ENCODE measurements at regions not wholly inside any gene's neighbourhood (a gene's known extent, or its start where the extent isn't known, plus 50 kb on each side); places are given as distances from the start of the nearest gene placed in this dataset.

- Histone ChIP-seq H2BK12ac (ENCODE audit: low read depth, low read length) (no peak overlapping the region), H3K9me3 (ENCODE audit: insufficient read depth in 2 of 2, low read depth in 1 of 2, low read length in 1 of 2) (no peaks in the 10 kb centered on the region), H3K18ac (ENCODE audit: extremely low read depth, low read length) (no peak overlapping the region), H3K4me3 (ENCODE audit: extremely low read depth in 1 of 4, insufficient read depth in 2 of 4, low read depth in 3 of 4, low read length in 4 of 4) (no peak overlapping the region), H2AFZ (ENCODE audit: low read length) (no peak overlapping the region), H3K23me2 (ENCODE audit: low read depth, low read length) (no peaks in the 10 kb centered on the region), H3K23ac (ENCODE audit: insufficient read length) (no peak overlapping the region), H4K91ac (replicated peaks; ENCODE audit: insufficient read length, low read length) (no peak overlapping the region), H3K4me2 (ENCODE audit: insufficient read depth in 1 of 2, low read depth in 2 of 2, low read length in 2 of 2) (no peak overlapping the region), H3K9ac (replicated peaks in 1 of 4; ENCODE audit: extremely low read depth in 1 of 4, low read depth in 3 of 4, low read length in 3 of 4) (no peak overlapping the region), H2BK120ac (replicated peaks; ENCODE audit: low read depth, low read length) (no peak overlapping the region), H2BK15ac (ENCODE audit: low read length) (no peak overlapping the region), H3K4me1 (replicated peaks in 1 of 4; ENCODE audit: control insufficient read depth in 3 of 4, insufficient read depth in 4 of 4, low read length in 3 of 4) (no peaks in the 10 kb centered on the region), H3K14ac (ENCODE audit: insufficient read length) (no peak overlapping the region), H3K56ac (replicated peaks; ENCODE audit: insufficient read length, low read depth, low read length) (no peak overlapping the region), H2BK20ac (ENCODE audit: low read length) (no peak overlapping the region), H3K4ac (replicated peaks; ENCODE audit: insufficient read length, low read depth, low read length) (no peak overlapping the region), H3K79me2 (ENCODE audit: control insufficient read depth in 1 of 2, insufficient read depth in 2 of 2, low read length in 2 of 2) (no peaks in the 10 kb centered on the region), H3K79me1 (ENCODE audit: low read depth, low read length) (no peaks in the 10 kb centered on the region), H3K27ac (ENCODE audit: low read depth, low read length) (no peak overlapping the region), H4K5ac (ENCODE audit: insufficient read length, low read depth, low read length) (no peak overlapping the region), H4K8ac (ENCODE audit: extremely low read depth, insufficient read depth, low read length) (no peak overlapping the region), H2BK5ac (ENCODE audit: low read depth, low read length) (no peak overlapping the region), H4K20me1 (replicated peaks in 1 of 2; ENCODE audit: control insufficient read depth in 1 of 2, insufficient read depth in 2 of 2, low read length in 2 of 2) (no peaks in the 10 kb centered on the region), H3K36me3 (ENCODE audit: control insufficient read depth in 2 of 4, insufficient read depth in 4 of 4, low read length in 3 of 4) (no peaks in the 10 kb centered on the region), H3K27me3 (replicated peaks in 1 of 4; ENCODE audit: control insufficient read depth in 3 of 4, extremely low read depth in 1 of 4, insufficient read depth in 3 of 4, low read length in 3 of 4) (no peaks in the 10 kb centered on the region), H2AK5ac (ENCODE audit: low read depth, low read length) (no peak overlapping the region)
- ChIA-PET CTCF (ENCODE audit: partially characterized antibody) (no interaction called here), POLR2A (ENCODE audit: partially characterized antibody) (no interaction called here)
- 85% methylated on average over 3 of the region's 3 CpGs; no CpG with 5 or more reads in 1 of the 2 experiments for WGBS, 2 experiments (ENCODE audit: extremely low coverage in 1 of 2, insufficient coverage in 1 of 2, insufficient read length in 1 of 2, insufficient replicate concordance in 2 of 2, low coverage in 1 of 2, low lambda C conversion rate in 2 of 2, missing lambda C conversion rate in 1 of 2)
- DNase-seq (ENCODE audit: low read depth in 1 of 2, low spot score in 2 of 2) (no peak), FAIRE-seq (no peak)
- no peak for TF ChIP-seq ATF2 (IDR thresholded peaks at IDR 0.05; ENCODE audit: low read length)
- no peak for TF ChIP-seq CBX8 (IDR thresholded peaks at IDR 0.05; ENCODE audit: borderline replicate concordance, low read depth, low read length)
- no peak for TF ChIP-seq BCL11A (IDR thresholded peaks at IDR 0.05; ENCODE audit: low read depth in 2 of 2, low read length in 2 of 2)
- no peak for TF ChIP-seq RBBP5 (IDR thresholded peaks at IDR 0.05; ENCODE audit: borderline replicate concordance, low read depth, low read length)
- no peak for TF ChIP-seq SIX5 (IDR thresholded peaks at IDR 0.05; ENCODE audit: low read depth, low read length)
- no peak for TF ChIP-seq POLR2AphosphoS5 (IDR thresholded peaks at IDR 0.05; ENCODE audit: low read depth, low read length)
- TF ChIP-seq JUN (IDR thresholded peaks at IDR 0.05; ENCODE audit: low read depth, low read length) = no peak
- TF ChIP-seq TAF1 (IDR thresholded peaks at IDR 0.05; ENCODE audit: low read depth, low read length) = no peak
- TF ChIP-seq CEBPB (IDR thresholded peaks at IDR 0.05; ENCODE audit: low read depth, low read length) = no peak
- TF ChIP-seq JUND (IDR thresholded peaks at IDR 0.05; ENCODE audit: low read length) = no peak
- TF ChIP-seq KDM1A (IDR thresholded peaks at IDR 0.05; ENCODE audit: borderline replicate concordance, low read length) = no peak
- TF ChIP-seq FOSL1 (IDR thresholded peaks at IDR 0.05; ENCODE audit: insufficient read depth, low read depth, low read length) = no peak
- TF ChIP-seq RXRA (IDR thresholded peaks at IDR 0.05; ENCODE audit: insufficient read depth, low read depth, low read length) = no peak
- TF ChIP-seq E2F6 (IDR thresholded peaks at IDR 0.05) = no peak
Measured at GRCh38 chrX:3407781-3408180, 61.3 kb upstream of the MXRA5 start.

All from H1 (cell line).